ENCODE measurements at regions not wholly inside any gene's neighbourhood (a gene's known extent, or its start where the extent isn't known, plus 50 kb on each side); places are given as distances from the start of the nearest gene placed in this dataset.

DNA sequence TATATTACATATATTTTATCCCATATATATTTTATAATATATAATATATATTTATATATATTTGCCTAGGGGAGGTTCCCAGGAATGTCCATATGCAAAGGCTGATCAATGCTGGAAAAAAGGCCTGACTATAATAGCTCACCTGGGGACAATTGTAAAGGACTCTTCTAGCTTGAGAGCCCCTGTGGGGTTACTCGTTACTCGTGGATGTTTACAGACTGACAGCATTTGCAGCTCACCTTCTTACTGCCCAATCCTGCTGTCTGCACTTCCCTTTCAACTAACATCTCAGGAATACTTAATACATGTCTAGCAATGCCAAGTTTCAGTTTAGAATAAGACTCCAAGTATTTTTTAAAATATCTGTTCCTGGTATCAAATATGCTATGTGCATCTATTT is 1365.4 kb upstream of the RAG2 start:
- TF ChIP-seq, protein P1, sequence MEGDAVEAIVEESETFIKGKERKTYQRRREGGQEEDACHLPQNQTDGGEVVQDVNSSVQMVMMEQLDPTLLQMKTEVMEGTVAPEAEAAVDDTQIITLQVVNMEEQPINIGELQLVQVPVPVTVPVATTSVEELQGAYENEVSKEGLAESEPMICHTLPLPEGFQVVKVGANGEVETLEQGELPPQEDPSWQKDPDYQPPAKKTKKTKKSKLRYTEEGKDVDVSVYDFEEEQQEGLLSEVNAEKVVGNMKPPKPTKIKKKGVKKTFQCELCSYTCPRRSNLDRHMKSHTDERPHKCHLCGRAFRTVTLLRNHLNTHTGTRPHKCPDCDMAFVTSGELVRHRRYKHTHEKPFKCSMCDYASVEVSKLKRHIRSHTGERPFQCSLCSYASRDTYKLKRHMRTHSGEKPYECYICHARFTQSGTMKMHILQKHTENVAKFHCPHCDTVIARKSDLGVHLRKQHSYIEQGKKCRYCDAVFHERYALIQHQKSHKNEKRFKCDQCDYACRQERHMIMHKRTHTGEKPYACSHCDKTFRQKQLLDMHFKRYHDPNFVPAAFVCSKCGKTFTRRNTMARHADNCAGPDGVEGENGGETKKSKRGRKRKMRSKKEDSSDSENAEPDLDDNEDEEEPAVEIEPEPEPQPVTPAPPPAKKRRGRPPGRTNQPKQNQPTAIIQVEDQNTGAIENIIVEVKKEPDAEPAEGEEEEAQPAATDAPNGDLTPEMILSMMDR (IDR thresholded peaks at IDR 0.05; ENCODE audit: poor library complexity, severe bottlenecking): no peak
- TF ChIP-seq, protein P2, sequence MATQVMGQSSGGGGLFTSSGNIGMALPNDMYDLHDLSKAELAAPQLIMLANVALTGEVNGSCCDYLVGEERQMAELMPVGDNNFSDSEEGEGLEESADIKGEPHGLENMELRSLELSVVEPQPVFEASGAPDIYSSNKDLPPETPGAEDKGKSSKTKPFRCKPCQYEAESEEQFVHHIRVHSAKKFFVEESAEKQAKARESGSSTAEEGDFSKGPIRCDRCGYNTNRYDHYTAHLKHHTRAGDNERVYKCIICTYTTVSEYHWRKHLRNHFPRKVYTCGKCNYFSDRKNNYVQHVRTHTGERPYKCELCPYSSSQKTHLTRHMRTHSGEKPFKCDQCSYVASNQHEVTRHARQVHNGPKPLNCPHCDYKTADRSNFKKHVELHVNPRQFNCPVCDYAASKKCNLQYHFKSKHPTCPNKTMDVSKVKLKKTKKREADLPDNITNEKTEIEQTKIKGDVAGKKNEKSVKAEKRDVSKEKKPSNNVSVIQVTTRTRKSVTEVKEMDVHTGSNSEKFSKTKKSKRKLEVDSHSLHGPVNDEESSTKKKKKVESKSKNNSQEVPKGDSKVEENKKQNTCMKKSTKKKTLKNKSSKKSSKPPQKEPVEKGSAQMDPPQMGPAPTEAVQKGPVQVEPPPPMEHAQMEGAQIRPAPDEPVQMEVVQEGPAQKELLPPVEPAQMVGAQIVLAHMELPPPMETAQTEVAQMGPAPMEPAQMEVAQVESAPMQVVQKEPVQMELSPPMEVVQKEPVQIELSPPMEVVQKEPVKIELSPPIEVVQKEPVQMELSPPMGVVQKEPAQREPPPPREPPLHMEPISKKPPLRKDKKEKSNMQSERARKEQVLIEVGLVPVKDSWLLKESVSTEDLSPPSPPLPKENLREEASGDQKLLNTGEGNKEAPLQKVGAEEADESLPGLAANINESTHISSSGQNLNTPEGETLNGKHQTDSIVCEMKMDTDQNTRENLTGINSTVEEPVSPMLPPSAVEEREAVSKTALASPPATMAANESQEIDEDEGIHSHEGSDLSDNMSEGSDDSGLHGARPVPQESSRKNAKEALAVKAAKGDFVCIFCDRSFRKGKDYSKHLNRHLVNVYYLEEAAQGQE (IDR thresholded peaks at IDR 0.05; ENCODE audit: borderline replicate concordance): no peak
- TF ChIP-seq POLR2AphosphoS5 (IDR thresholded peaks at IDR 0.05) (no peak), TAF1 (IDR thresholded peaks at IDR 0.05; ENCODE audit: low read depth) (no peak), EP300 (conservative IDR thresholded peaks at IDR 0.05; ENCODE audit: poor library complexity, severe bottlenecking) (no peak)
